Neural cell (in vitro differentiated cells): ENCODE measurements at regions not wholly inside any gene's neighbourhood (a gene's known extent, or its start where the extent isn't known, plus 50 kb on each side); places are given as distances from the start of the nearest gene placed in this dataset.

Experiments
- H2AFZ ChIP-seq: fragments of 200-600, 300-800 bp; sonication (generic), shearing (Covaris generic); 2 replicates; pipeline ENCODE4 v1.6.0; 2014; ENCODE audit warnings: low read depth, mild to moderate bottlenecking, antibody characterized with exemption, low read length, moderate library complexity
- H3F3A ChIP-seq: fragments of 200-600 bp; shearing (Covaris generic); 2 replicates; pipeline ENCODE4 v1.6.1; 2016; ENCODE audit warnings: mild to moderate bottlenecking, moderate library complexity, mixed read lengths, antibody characterized with exemption, low read length; ENCODE audit not compliant: insufficient read depth, poor library complexity, severe bottlenecking
- H3K27ac ChIP-seq: fragments of 200-600, 300-800 bp; sonication (generic), shearing (Covaris generic); 2 replicates; pipeline ENCODE4 v1.5.1; 2014; ENCODE audit warnings: mild to moderate bottlenecking, low read length, moderate library complexity
- H3K27me3 ChIP-seq: fragments of 300-800, 200-600 bp; sonication (generic), shearing (Covaris generic); 2 replicates; pipeline ENCODE4 v1.6.0; 2014; ENCODE audit warnings: mild to moderate bottlenecking, low read depth, low read length, moderate library complexity; ENCODE audit not compliant: insufficient read depth
- H3K36me3 ChIP-seq: fragments of 300-800, 200-600 bp; sonication (generic), shearing (Covaris generic); 2 replicates; pipeline ENCODE4 v1.5.1; 2014; ENCODE audit warnings: mild to moderate bottlenecking, antibody characterized with exemption, low read length, moderate library complexity; ENCODE audit not compliant: insufficient read depth
- H3K4me2 ChIP-seq: fragments of 300-800, 200-600 bp; sonication (generic), shearing (Covaris generic); 2 replicates; pipeline ENCODE4 v1.6.0; 2014; ENCODE audit warnings: mild to moderate bottlenecking, low read length
- H3K4me3 ChIP-seq: fragments of 300-800, 200-600 bp; sonication (generic), shearing (Covaris generic); 2 replicates; pipeline ENCODE4 v1.5.1; 2014; ENCODE audit warnings: mild to moderate bottlenecking, low read length, moderate library complexity
- H3K79me2 ChIP-seq: fragments of 200-600 bp; shearing (Covaris generic); replicated peaks from 2 replicates; pipeline ENCODE4 v1.6.0; 2014; ENCODE audit warnings: mild to moderate bottlenecking, low read length, moderate library complexity; ENCODE audit not compliant: insufficient read depth
- H3K9ac ChIP-seq: fragments of 300-800, 200-600 bp; sonication (generic), shearing (Covaris generic); 2 replicates; pipeline ENCODE4 v1.6.1; 2016; ENCODE audit warnings: mild to moderate bottlenecking, low read length, mixed read lengths
- H3K9me2 ChIP-seq: fragments of 200-600 bp; shearing (Covaris generic); 2 replicates; pipeline ENCODE4 v1.6.1; 2016; ENCODE audit warnings: mild to moderate bottlenecking, low read length, mixed read lengths; ENCODE audit not compliant: insufficient read depth
- H3K9me3 ChIP-seq: fragments of 200-600, 300-800 bp; sonication (generic), shearing (Covaris generic); 2 replicates; pipeline ENCODE4 v1.6.1; 2016; ENCODE audit warnings: mild to moderate bottlenecking, mixed run types, low read length, moderate library complexity, mixed read lengths
- H4K20me1 ChIP-seq: fragments of 200-600 bp; shearing (Covaris generic); 2 replicates; pipeline ENCODE4 v1.6.1; 2016; ENCODE audit warnings: mild to moderate bottlenecking, mixed run types; ENCODE audit not compliant: insufficient read depth
- CTCF ChIP-seq: fragments of 450-650 bp; IDR thresholded peaks from 2 replicates; pipeline ENCODE4 v1.5.1; 2014; ENCODE audit warnings: antibody characterized with exemption, mild to moderate bottlenecking, moderate library complexity; ENCODE audit not compliant: poor library complexity, severe bottlenecking
- EP300 ChIP-seq: fragments of 450-650 bp; conservative IDR thresholded peaks from 2 replicates; pipeline ENCODE4 v1.6.1; 2014; ENCODE audit warnings: antibody characterized with exemption, mild to moderate bottlenecking, moderate library complexity; ENCODE audit not compliant: poor library complexity, severe bottlenecking
- EZH2 ChIP-seq: fragments of 200-600, 300-800 bp; shearing (Covaris generic), sonication (generic); IDR thresholded peaks from 2 replicates; pipeline ENCODE4 v1.6.1; 2014; ENCODE audit warnings: antibody characterized with exemption, low read length, borderline replicate concordance, mild to moderate bottlenecking; ENCODE audit not compliant: insufficient read depth, poor library complexity, severe bottlenecking
- MXI1 ChIP-seq: fragments of 450-650 bp; conservative IDR thresholded peaks from 2 replicates; pipeline ENCODE4 v1.6.1; 2014; ENCODE audit warnings: antibody characterized with exemption, mild to moderate bottlenecking; ENCODE audit not compliant: poor library complexity, severe bottlenecking
- POLR2AphosphoS5 ChIP-seq: IDR thresholded peaks from 2 replicates; pipeline ENCODE4 v1.6.1; 2012
- RAD21 ChIP-seq: fragments of 450-650 bp; conservative IDR thresholded peaks from 2 replicates; pipeline ENCODE4 v1.6.1; 2014; ENCODE audit warnings: antibody characterized with exemption, mild to moderate bottlenecking, moderate library complexity
- SMC3 ChIP-seq: fragments of 450-650 bp; conservative IDR thresholded peaks from 2 replicates; pipeline ENCODE4 v1.6.1; 2014; ENCODE audit warnings: antibody characterized with exemption, mild to moderate bottlenecking, moderate library complexity; ENCODE audit not compliant: poor library complexity
- TAF1 ChIP-seq: IDR thresholded peaks from 2 replicates; pipeline ENCODE4 v1.6.1; 2012; ENCODE audit warnings: low read depth
- TF ChIP-seq, protein P1 (sequence below): IDR thresholded peaks from 2 replicates; pipeline ENCODE4 v1.6.1; 2012; ENCODE audit warnings: borderline replicate concordance

DNA sequence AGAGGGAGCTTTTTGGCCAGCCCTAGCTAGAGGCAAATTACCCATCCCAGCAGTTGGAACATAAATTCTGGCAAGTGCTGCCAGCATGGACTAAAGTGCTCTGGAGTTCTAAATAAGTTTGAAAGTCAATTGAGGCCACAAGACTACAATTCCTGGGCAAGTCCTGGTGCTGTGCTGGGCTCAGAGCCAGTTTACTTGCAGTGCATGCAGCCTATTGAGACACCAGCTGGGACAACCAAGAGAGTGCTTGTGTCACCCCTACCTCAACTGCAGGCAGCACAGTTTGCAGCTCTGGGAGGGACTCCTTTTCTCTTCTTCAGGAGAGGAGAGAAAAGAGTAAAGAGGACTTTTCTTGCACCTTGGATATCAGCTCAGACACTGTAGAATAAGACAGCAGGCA is 277.2 kb upstream of the TMEFF2 start:
- Histone ChIP-seq H3K27ac (no peak overlapping the region), H3K9ac (no peak overlapping the region), H3K4me2 (no peak overlapping the region), H4K20me1 (no peaks in the 10 kb centered on the region), H3F3A (no peaks in the 10 kb centered on the region), H3K9me2 (no peaks in the 10 kb centered on the region), H3K79me2 (no peaks in the 10 kb centered on the region), H3K9me3 (no peaks in the 10 kb centered on the region), H3K27me3 (no peaks in the 10 kb centered on the region), H3K36me3 (no peaks in the 10 kb centered on the region), H2AFZ (no peak overlapping the region), H3K4me3 (no peak overlapping the region)
- no peak for TF ChIP-seq EP300
- no peak for TF ChIP-seq CTCF
- TF ChIP-seq MXI1: no peak
- TF ChIP-seq TAF1: no peak
- no peak for TF ChIP-seq RAD21
- TF ChIP-seq, protein P1, sequence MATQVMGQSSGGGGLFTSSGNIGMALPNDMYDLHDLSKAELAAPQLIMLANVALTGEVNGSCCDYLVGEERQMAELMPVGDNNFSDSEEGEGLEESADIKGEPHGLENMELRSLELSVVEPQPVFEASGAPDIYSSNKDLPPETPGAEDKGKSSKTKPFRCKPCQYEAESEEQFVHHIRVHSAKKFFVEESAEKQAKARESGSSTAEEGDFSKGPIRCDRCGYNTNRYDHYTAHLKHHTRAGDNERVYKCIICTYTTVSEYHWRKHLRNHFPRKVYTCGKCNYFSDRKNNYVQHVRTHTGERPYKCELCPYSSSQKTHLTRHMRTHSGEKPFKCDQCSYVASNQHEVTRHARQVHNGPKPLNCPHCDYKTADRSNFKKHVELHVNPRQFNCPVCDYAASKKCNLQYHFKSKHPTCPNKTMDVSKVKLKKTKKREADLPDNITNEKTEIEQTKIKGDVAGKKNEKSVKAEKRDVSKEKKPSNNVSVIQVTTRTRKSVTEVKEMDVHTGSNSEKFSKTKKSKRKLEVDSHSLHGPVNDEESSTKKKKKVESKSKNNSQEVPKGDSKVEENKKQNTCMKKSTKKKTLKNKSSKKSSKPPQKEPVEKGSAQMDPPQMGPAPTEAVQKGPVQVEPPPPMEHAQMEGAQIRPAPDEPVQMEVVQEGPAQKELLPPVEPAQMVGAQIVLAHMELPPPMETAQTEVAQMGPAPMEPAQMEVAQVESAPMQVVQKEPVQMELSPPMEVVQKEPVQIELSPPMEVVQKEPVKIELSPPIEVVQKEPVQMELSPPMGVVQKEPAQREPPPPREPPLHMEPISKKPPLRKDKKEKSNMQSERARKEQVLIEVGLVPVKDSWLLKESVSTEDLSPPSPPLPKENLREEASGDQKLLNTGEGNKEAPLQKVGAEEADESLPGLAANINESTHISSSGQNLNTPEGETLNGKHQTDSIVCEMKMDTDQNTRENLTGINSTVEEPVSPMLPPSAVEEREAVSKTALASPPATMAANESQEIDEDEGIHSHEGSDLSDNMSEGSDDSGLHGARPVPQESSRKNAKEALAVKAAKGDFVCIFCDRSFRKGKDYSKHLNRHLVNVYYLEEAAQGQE: no peak

- H3K9me3 ChIP-seq: no peaks in the 10 kb centered on the region
- no peak overlapping the region for H3K27ac ChIP-seq
- no peak overlapping the region for H3K4me3 ChIP-seq
- H3K4me2 ChIP-seq: no peak overlapping the region
- H3F3A ChIP-seq: no peaks in the 10 kb centered on the region
- H3K9me2 ChIP-seq: no peaks in the 10 kb centered on the region
- H3K27me3 ChIP-seq: no peaks in the 10 kb centered on the region
- no peaks in the 10 kb centered on the region for H3K79me2 ChIP-seq
- H4K20me1 ChIP-seq: no peaks in the 10 kb centered on the region
- TF ChIP-seq POLR2AphosphoS5 (no peak), EZH2 (no peak), TAF1 (no peak), MXI1 (no peak), RAD21 (no peak), EP300 (no peak), SMC3 (no peak), CTCF (no peak)
- TF ChIP-seq, protein P1: no peak
- no peak overlapping the region for H3K9ac ChIP-seq
- no peak overlapping the region for H2AFZ ChIP-seq
- H3K36me3 ChIP-seq: no peaks in the 10 kb centered on the region
Observed at GRCh38 chr2:192469612-192470011, 274.9 kb upstream of the TMEFF2 start.
